Caco-2 (cell line): ENCODE measurements at regions not wholly inside any gene's neighbourhood (a gene's known extent, or its start where the extent isn't known, plus 50 kb on each side); places are given as distances from the start of the nearest gene placed in this dataset.

Experiments used
- BruUV-seq: library from RNA; stranded (reverse); fragments of 400-500 nt; replicated peaks from 2 replicates; lab custom pipeline; 2021; lab: Mats Ljungman, UMichigan
- CTCF ChIA-PET: fragments of 300-600 bp; sonication (Branson Sonifier 250); formaldehyde crosslinking; loops from one replicate; lab custom pipeline; 2022; ENCODE audit warnings: antibody characterized with exemption; lab: Charles Lee
- POLR2A ChIA-PET: fragments of 300-600 bp; sonication (Branson Sonifier 250); formaldehyde crosslinking; loops from one replicate; lab custom pipeline; 2022; ENCODE audit warnings: antibody characterized with exemption; lab: Charles Lee
- DNase-seq, 2 experiments: peaks; one replicate each; pipeline versions ENCODE4 v3.0.0 to v3.0.0-alpha.2; 2020 to 2022
- H3K27me3 ChIP-seq: replicated peaks from 2 replicates; pipeline ENCODE4 v1.6.0; 2011; ENCODE audit warnings: low read length; ENCODE audit not compliant: control insufficient read depth, insufficient read depth
- H3K36me3 ChIP-seq: 2 replicates; pipeline ENCODE4 v1.5.1; 2011; ENCODE audit warnings: low read length; ENCODE audit not compliant: control insufficient read depth, insufficient read depth
- H3K4me1 ChIP-seq: fragments of 250-450 bp; sonication (Bioruptor Pico); 2 replicates; pipeline ENCODE4 v1.5.1; 2020; ENCODE audit warnings: mild to moderate bottlenecking
- H3K4me3 ChIP-seq: 2 replicates; pipeline ENCODE4 v1.5.1; 2011; ENCODE audit warnings: low read depth, mild to moderate bottlenecking, control low read depth, low read length
- H3K9me3 ChIP-seq: fragments of 250-450 bp; sonication (Bioruptor Pico); 2 replicates; pipeline ENCODE4 v1.5.1; 2020; ENCODE audit warnings: mild to moderate bottlenecking, moderate library complexity
- H3K27ac Mint-ChIP-seq: one replicate; pipeline ENCODE4 v1.8.0; 2022; ENCODE audit warnings: mixed read lengths; ENCODE audit not compliant: unreplicated experiment
- H3K27me3 Mint-ChIP-seq: one replicate; pipeline ENCODE4 v1.8.0; 2022; ENCODE audit warnings: mixed read lengths; ENCODE audit not compliant: insufficient read depth, unreplicated experiment
- H3K36me3 Mint-ChIP-seq: one replicate; pipeline ENCODE4 v1.8.0; 2022; ENCODE audit warnings: mild to moderate bottlenecking, mixed read lengths; ENCODE audit not compliant: insufficient read depth, unreplicated experiment
- H3K4me1 Mint-ChIP-seq: one replicate; pipeline ENCODE4 v1.8.0; 2022; ENCODE audit warnings: low read depth, mixed read lengths; ENCODE audit not compliant: unreplicated experiment
- H3K4me3 Mint-ChIP-seq: one replicate; pipeline ENCODE4 v1.8.0; 2022; ENCODE audit warnings: mild to moderate bottlenecking, moderate library complexity, mixed read lengths; ENCODE audit not compliant: unreplicated experiment
- H3K9me3 Mint-ChIP-seq: one replicate; pipeline ENCODE4 v1.8.0; 2022; ENCODE audit warnings: mixed read lengths; ENCODE audit not compliant: unreplicated experiment
- CTCF ChIP-seq, 2 experiments: fragments of 200-600 bp in 1 of 2; IDR thresholded peaks; 1 replicate in 1 of 2; 2 replicates in 1 of 2; pipeline versions ENCODE4 v1.5.1 to v1.8.0; 2011 to 2022; ENCODE audit warnings: antibody characterized with exemption in 1 of 2, control low read depth in 1 of 2, inconsistent platforms in 1 of 2, low read depth in 1 of 2, low read length in 1 of 2, mild to moderate bottlenecking in 1 of 2, moderate library complexity in 1 of 2; ENCODE audit not compliant: insufficient read depth in 1 of 2, severe bottlenecking in 1 of 2, unreplicated experiment in 1 of 2
- intact Hi-C: fragments of 100-400 bp; cut with micrococcal nuclease; formaldehyde crosslinking; loops from one replicate; pipeline ENCODE4 v1.10.0; 2022; ENCODE audit not compliant: unreplicated experiment

GRCh38 chr20:59462249-59462648 is 142.1 kb upstream of the PHACTR3 start:
- H3K4me3 ChIP-seq, result no peak overlapping the region
- ChIA-PET CTCF (no interaction called here), POLR2A (no interaction called here)
- TF ChIP-seq CTCF (IDR thresholded peaks at IDR 0.05; ENCODE audit: insufficient read depth in 1 of 2, low read depth in 1 of 2, low read length in 1 of 2, severe bottlenecking in 1 of 2, unreplicated experiment in 1 of 2), result no peak
- Mint-ChIP-seq H3K4me3 (no peak overlapping the region), H3K9me3 (no peaks in the 10 kb centered on the region), H3K4me1 (no peaks in the 10 kb centered on the region), H3K36me3 (no peaks in the 10 kb centered on the region), H3K27me3 (peaks cover 22% of the 10 kb centered on the region), H3K27ac (no peak overlapping the region)
- BruUV-seq, result no TSS peak
- no peaks in the 10 kb centered on the region; the same call in 1 of the 2 replicates for H3K27me3 ChIP-seq
- intact Hi-C loops, result no loop called here
- H3K9me3 ChIP-seq, result peaks cover 12% of the 10 kb centered on the region; the same call in 1 of the 2 replicates
- H3K4me1 ChIP-seq, result no peaks in the 10 kb centered on the region
- no peak for DNase-seq
- H3K36me3 ChIP-seq, result no peaks in the 10 kb centered on the region

- Mint-ChIP-seq H3K27ac (no peak overlapping the region), H3K4me3 (no peak overlapping the region), H3K4me1 (no peaks in the 10 kb centered on the region), H3K27me3 (peaks cover 22% of the 10 kb centered on the region), H3K9me3 (no peaks in the 10 kb centered on the region), H3K36me3 (no peaks in the 10 kb centered on the region)
- TF ChIP-seq CTCF (IDR thresholded peaks at IDR 0.05; ENCODE audit: insufficient read depth in 1 of 2, low read depth in 1 of 2, low read length in 1 of 2, severe bottlenecking in 1 of 2, unreplicated experiment in 1 of 2), result no peak
- Histone ChIP-seq H3K4me3 (no peak overlapping the region), H3K27me3 (no peaks in the 10 kb centered on the region; the same call in 1 of the 2 replicates), H3K36me3 (no peaks in the 10 kb centered on the region), H3K4me1 (no peaks in the 10 kb centered on the region), H3K9me3 (peaks cover 9% of the 10 kb centered on the region; the same call in 1 of the 2 replicates)
- intact Hi-C loops, result no loop called here
- BruUV-seq, result no TSS peak
- no peak for DNase-seq
- ChIA-PET POLR2A (no interaction called here), CTCF (no interaction called here)
Observed at GRCh38 chr20:59463541-59463940, 140.8 kb upstream of the PHACTR3 start.

DNA sequence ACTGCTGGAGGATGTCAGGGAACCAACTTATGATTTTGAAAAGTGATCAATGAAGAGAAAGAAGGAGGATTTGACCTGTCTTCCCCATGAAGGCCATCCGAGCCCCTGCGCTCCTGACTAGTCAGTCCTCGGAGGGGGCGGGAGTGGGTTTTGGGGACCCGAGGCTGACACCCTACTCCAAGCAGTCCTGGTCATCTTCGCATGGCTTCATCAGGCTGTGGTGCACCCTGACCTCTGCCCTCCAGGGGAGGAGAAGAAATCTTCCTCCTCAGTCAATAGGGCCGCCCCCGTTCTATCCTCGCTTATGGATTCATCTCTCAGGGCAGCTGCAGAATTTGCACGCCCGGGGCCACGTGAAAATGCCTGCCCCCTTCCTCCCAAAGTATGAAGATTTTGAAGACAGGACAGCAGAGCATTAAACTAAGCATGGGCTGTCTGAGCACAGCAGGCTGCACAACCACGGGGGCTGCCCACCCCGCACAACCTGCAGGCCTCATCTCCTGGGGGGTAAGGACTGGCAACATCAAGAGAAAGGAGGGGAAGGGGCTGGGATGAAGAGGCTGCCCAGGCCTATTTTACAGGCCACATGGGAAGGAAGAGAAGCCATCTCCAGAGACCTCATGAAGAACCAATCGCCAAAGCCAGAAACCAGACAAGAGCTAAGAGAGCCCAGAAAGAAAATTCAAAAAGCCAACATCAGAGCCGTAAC is 138.1 kb upstream of the PHACTR3 start:
- Histone ChIP-seq H3K4me1 (no peaks in the 10 kb centered on the region), H3K27me3 (no peaks in the 10 kb centered on the region; the same call in 1 of the 2 replicates), H3K9me3 (no peaks in the 10 kb centered on the region), H3K36me3 (no peaks in the 10 kb centered on the region), H3K4me3 (no peak overlapping the region)
- DNase-seq, result peak in 1 of 2 experiments; percentile 34
- ChIA-PET POLR2A (no interaction called here), CTCF (no interaction called here)
- no peaks in the 10 kb centered on the region for H3K9me3 Mint-ChIP-seq
- BruUV-seq, result no TSS peak
- no peak overlapping the region for H3K27ac Mint-ChIP-seq
- peaks cover 11% of the 10 kb centered on the region for H3K27me3 Mint-ChIP-seq
- H3K4me1 Mint-ChIP-seq, result no peaks in the 10 kb centered on the region
- intact Hi-C loops, result no loop called here
- H3K4me3 Mint-ChIP-seq, result no peak overlapping the region
- H3K36me3 Mint-ChIP-seq, result no peaks in the 10 kb centered on the region
- no peak for TF ChIP-seq CTCF (IDR thresholded peaks at IDR 0.05; ENCODE audit: insufficient read depth in 1 of 2, low read depth in 1 of 2, low read length in 1 of 2, severe bottlenecking in 1 of 2, unreplicated experiment in 1 of 2)
